Transverse colon (tissue), 4 donors: ENCODE measurements at regions not wholly inside any gene's neighbourhood (a gene's known extent, or its start where the extent isn't known, plus 50 kb on each side); places are given as distances from the start of the nearest gene placed in this dataset.

ENCODE experiments used
- EP300 ChIP-seq: sonication (generic); formaldehyde crosslinking; IDR thresholded peaks from one replicate; pipeline ENCODE4 v1.6.1; 2017; ENCODE audit warnings: antibody characterized with exemption, low read depth
- POLR2A ChIP-seq: fragments of 450-650 bp; IDR thresholded peaks from one replicate; pipeline ENCODE4 v1.6.1; 2016; ENCODE audit warnings: antibody characterized with exemption, mild to moderate bottlenecking, moderate library complexity
- POLR2AphosphoS5 ChIP-seq, 3 donors: sonication (generic); formaldehyde crosslinking; IDR thresholded peaks; one replicate each; pipeline ENCODE4 v1.6.1; 2016; ENCODE audit warnings: antibody characterized with exemption in 3 of 3
- TF ChIP-seq, protein P1 (sequence below), 5 experiments: fragments of 200-600 bp in 3 of 5; fragments of 450-650 bp in 2 of 5; sonication (generic) in 3 of 5; IDR thresholded peaks; 1 replicate in 2 of 5; 2 replicates in 3 of 5; pipeline ENCODE4 v1.5.1; 2016 to 2017; ENCODE audit warnings: antibody characterized with exemption in 5 of 5, inconsistent platforms in 3 of 5, mild to moderate bottlenecking in 2 of 5, moderate library complexity in 1 of 5

DNA sequence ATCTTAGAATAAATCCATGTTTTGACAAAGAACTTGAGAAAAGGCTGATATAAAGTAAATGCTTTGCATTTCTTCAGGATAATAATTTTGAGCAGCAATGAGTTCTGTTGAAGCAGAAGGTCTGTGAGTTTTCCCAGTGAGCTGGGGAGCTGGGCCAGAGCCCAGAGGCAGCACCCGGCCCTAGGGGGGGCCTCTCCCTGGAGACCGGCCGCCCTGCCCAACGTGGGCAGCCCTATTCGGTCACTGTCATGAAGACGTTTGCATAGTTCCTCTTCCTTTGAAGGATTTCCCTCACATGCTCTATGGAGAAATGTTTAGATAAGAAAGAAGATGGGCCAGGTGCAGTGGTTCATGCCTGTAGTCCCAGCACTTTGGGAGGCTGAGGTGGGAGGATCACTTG lies 404.8 kb downstream of the THBS2 start:
- TF ChIP-seq EP300 (no peak), POLR2A (no peak), POLR2AphosphoS5 (IDR thresholded peaks at IDR 0.05) (no peak)
- TF ChIP-seq, protein P1, sequence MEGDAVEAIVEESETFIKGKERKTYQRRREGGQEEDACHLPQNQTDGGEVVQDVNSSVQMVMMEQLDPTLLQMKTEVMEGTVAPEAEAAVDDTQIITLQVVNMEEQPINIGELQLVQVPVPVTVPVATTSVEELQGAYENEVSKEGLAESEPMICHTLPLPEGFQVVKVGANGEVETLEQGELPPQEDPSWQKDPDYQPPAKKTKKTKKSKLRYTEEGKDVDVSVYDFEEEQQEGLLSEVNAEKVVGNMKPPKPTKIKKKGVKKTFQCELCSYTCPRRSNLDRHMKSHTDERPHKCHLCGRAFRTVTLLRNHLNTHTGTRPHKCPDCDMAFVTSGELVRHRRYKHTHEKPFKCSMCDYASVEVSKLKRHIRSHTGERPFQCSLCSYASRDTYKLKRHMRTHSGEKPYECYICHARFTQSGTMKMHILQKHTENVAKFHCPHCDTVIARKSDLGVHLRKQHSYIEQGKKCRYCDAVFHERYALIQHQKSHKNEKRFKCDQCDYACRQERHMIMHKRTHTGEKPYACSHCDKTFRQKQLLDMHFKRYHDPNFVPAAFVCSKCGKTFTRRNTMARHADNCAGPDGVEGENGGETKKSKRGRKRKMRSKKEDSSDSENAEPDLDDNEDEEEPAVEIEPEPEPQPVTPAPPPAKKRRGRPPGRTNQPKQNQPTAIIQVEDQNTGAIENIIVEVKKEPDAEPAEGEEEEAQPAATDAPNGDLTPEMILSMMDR (IDR thresholded peaks at IDR 0.05), result no peak
